BE2C (cell line): ENCODE measurements at regions not wholly inside any gene's neighbourhood (a gene's known extent, or its start where the extent isn't known, plus 50 kb on each side); places are given as distances from the start of the nearest gene placed in this dataset.

ENCODE experiments used
- DNase-seq: peaks from one replicate; pipeline ENCODE4 v3.0.0-alpha.2; 2020
- H3K27me3 ChIP-seq: fragments of 250-450 bp; sonication (Bioruptor Pico); 2 replicates; pipeline ENCODE4 v1.5.1; 2020; ENCODE audit warnings: mild to moderate bottlenecking
- H3K36me3 ChIP-seq: fragments of 250-450 bp; sonication (Bioruptor Pico); 2 replicates; pipeline ENCODE4 v1.5.1; 2020; ENCODE audit warnings: mild to moderate bottlenecking
- H3K4me1 ChIP-seq: fragments of 250-450 bp; sonication (Bioruptor Pico); 2 replicates; pipeline ENCODE4 v1.5.1; 2020
- H3K4me3 ChIP-seq: 2 replicates; pipeline ENCODE4 v1.5.1; 2011; ENCODE audit warnings: low read depth, low read length
- H3K9me3 ChIP-seq: fragments of 250-450 bp; sonication (Bioruptor Pico); 2 replicates; pipeline ENCODE4 v1.5.1; 2020
- CTCF ChIP-seq: IDR thresholded peaks from 2 replicates; pipeline ENCODE4 v1.5.1; 2012; ENCODE audit warnings: mild to moderate bottlenecking, low read depth, low read length

GRCh38 chr11:111157571-111157970 is 88.0 kb upstream of the POU2AF2 start:
- Histone ChIP-seq H3K4me1 (no peaks in the 10 kb centered on the region), H3K9me3 (no peaks in the 10 kb centered on the region), H3K4me3 (no peak overlapping the region), H3K27me3 (no peaks in the 10 kb centered on the region; the same call in 1 of the 2 replicates), H3K36me3 (no peaks in the 10 kb centered on the region)
- DNase-seq, result no peak
- TF ChIP-seq CTCF, result no peak

GRCh38 chr11:111155021-111155420 is 90.5 kb upstream of the POU2AF2 start:
- no peaks in the 10 kb centered on the region for H3K4me1 ChIP-seq
- no peaks in the 10 kb centered on the region for H3K9me3 ChIP-seq
- no peak for DNase-seq
- H3K4me3 ChIP-seq, result no peak overlapping the region
- no peaks in the 10 kb centered on the region for H3K27me3 ChIP-seq
- no peak for TF ChIP-seq CTCF
- H3K36me3 ChIP-seq, result no peaks in the 10 kb centered on the region

- TF ChIP-seq CTCF, result no peak
- Histone ChIP-seq H3K9me3 (no peaks in the 10 kb centered on the region), H3K36me3 (no peaks in the 10 kb centered on the region), H3K27me3 (no peaks in the 10 kb centered on the region), H3K4me3 (no peak overlapping the region), H3K4me1 (no peaks in the 10 kb centered on the region)
- no peak for DNase-seq
Observed at GRCh38 chr11:111153194-111153593, 92.3 kb upstream of the POU2AF2 start.

- TF ChIP-seq CTCF, result no peak
- H3K9me3 ChIP-seq, result no peaks in the 10 kb centered on the region
- DNase-seq, result no peak
- H3K36me3 ChIP-seq, result no peaks in the 10 kb centered on the region
- H3K4me3 ChIP-seq, result no peak overlapping the region
- H3K27me3 ChIP-seq, result no peaks in the 10 kb centered on the region
- no peaks in the 10 kb centered on the region for H3K4me1 ChIP-seq
Observed at GRCh38 chr11:111148953-111149352, 96.6 kb upstream of the POU2AF2 start.

GRCh38 chr11:111148121-111148520 is 97.4 kb upstream of the POU2AF2 start:
- Histone ChIP-seq H3K4me1 (no peaks in the 10 kb centered on the region), H3K4me3 (no peak overlapping the region), H3K9me3 (no peaks in the 10 kb centered on the region), H3K36me3 (no peaks in the 10 kb centered on the region), H3K27me3 (no peaks in the 10 kb centered on the region)
- TF ChIP-seq CTCF, result no peak
- DNase-seq, result no peak

- DNase-seq, result no peak
- Histone ChIP-seq H3K27me3 (no peaks in the 10 kb centered on the region), H3K4me3 (no peak overlapping the region), H3K36me3 (no peaks in the 10 kb centered on the region), H3K4me1 (no peaks in the 10 kb centered on the region), H3K9me3 (no peaks in the 10 kb centered on the region)
- TF ChIP-seq CTCF, result no peak
Observed at GRCh38 chr11:111137846-111138245, 107.7 kb upstream of the POU2AF2 start.
